CD14-positive monocyte (primary cell): ENCODE measurements at regions not wholly inside any gene's neighbourhood (a gene's known extent, or its start where the extent isn't known, plus 50 kb on each side); places are given as distances from the start of the nearest gene placed in this dataset.

Experiments used
- DNase-seq, 3 donors: peaks; one replicate each; pipeline ENCODE4 v3.0.0-alpha.2; 2011 to 2022
- H2AFZ ChIP-seq: 2 replicates; pipeline ENCODE4 v1.6.0; 2012; ENCODE audit warnings: mild to moderate bottlenecking, low read depth, low read length, inconsistent platforms; ENCODE audit not compliant: insufficient read depth, poor library complexity, severe bottlenecking
- H3K27ac ChIP-seq, 2 donors: 1 replicate in 1 of 2; 2 replicates in 1 of 2; pipeline ENCODE4 v1.5.1; 2012 to 2013; ENCODE audit warnings: low read length in 2 of 2, control low read depth in 1 of 2, inconsistent platforms in 1 of 2, low read depth in 1 of 2, mild to moderate bottlenecking in 1 of 2
- H3K27me3 ChIP-seq, 2 donors: one replicate each; pipeline versions ENCODE4 v1.6.0 to v1.6.1; 2011 to 2013; ENCODE audit warnings: low read length in 2 of 2; ENCODE audit not compliant: control insufficient read depth in 2 of 2, insufficient read depth in 2 of 2
- H3K36me3 ChIP-seq, 2 donors: replicated peaks in 1 of 2; 1 replicate in 1 of 2; 2 replicates in 1 of 2; pipeline versions ENCODE4 v1.5.1 to v1.6.1; 2012 to 2013; ENCODE audit warnings: low read length in 2 of 2, control low read depth in 1 of 2, inconsistent platforms in 1 of 2, mild to moderate bottlenecking in 1 of 2; ENCODE audit not compliant: insufficient read depth in 2 of 2, control insufficient read depth in 1 of 2
- H3K4me1 ChIP-seq, 2 donors: 1 replicate in 1 of 2; 2 replicates in 1 of 2; pipeline versions ENCODE4 v1.5.1 to v1.6.1; 2012 to 2013; ENCODE audit warnings: low read length in 2 of 2, control low read depth in 1 of 2, inconsistent platforms in 1 of 2, mild to moderate bottlenecking in 1 of 2, moderate library complexity in 1 of 2; ENCODE audit not compliant: insufficient read depth in 2 of 2, control insufficient read depth in 1 of 2
- H3K4me2 ChIP-seq: replicated peaks from 2 replicates; pipeline ENCODE3; 2012; ENCODE audit warnings: low read length, moderate library complexity, mild to moderate bottlenecking; ENCODE audit not compliant: poor library complexity, severe bottlenecking; ENCODE audit errors: extremely low read depth
- H3K4me3 ChIP-seq, 3 experiments: fragments of 200-600 bp in 1 of 3; sonication (generic) in 1 of 3; replicated peaks in 1 of 3; 1 replicate in 2 of 3; 2 replicates in 1 of 3; pipeline ENCODE4 v1.5.1; 2011 to 2013; ENCODE audit warnings: low read length in 3 of 3, mild to moderate bottlenecking in 3 of 3, control low read depth in 2 of 3, low read depth in 2 of 3, inconsistent platforms in 1 of 3, moderate library complexity in 1 of 3
- H3K79me2 ChIP-seq: 2 replicates; pipeline ENCODE4 v1.6.0; 2012; ENCODE audit warnings: mild to moderate bottlenecking, control low read depth, inconsistent platforms, low read length, moderate library complexity; ENCODE audit not compliant: insufficient read depth
- H3K9ac ChIP-seq: 2 replicates; pipeline ENCODE4 v1.6.0; 2017; ENCODE audit warnings: low read length, mild to moderate bottlenecking; ENCODE audit not compliant: insufficient read depth, poor library complexity, severe bottlenecking
- H3K9me3 ChIP-seq, 2 donors: replicated peaks in 1 of 2; 1 replicate in 1 of 2; 2 replicates in 1 of 2; pipeline versions ENCODE4 v1.5.1 to v1.6.1; 2012 to 2013; ENCODE audit warnings: low read length in 2 of 2, control low read depth in 1 of 2; ENCODE audit not compliant: control insufficient read depth in 1 of 2, insufficient read depth in 1 of 2
- H4K20me1 ChIP-seq: 2 replicates; pipeline ENCODE4 v1.6.0; 2012; ENCODE audit warnings: mild to moderate bottlenecking, low read length, control low read depth, moderate library complexity; ENCODE audit not compliant: insufficient read depth
- H3K27ac Mint-ChIP-seq, 7 donors: one replicate each; pipeline ENCODE4 v1.8.0; 2020; ENCODE audit warnings: mild to moderate bottlenecking in 7 of 7, mixed read lengths in 7 of 7, moderate library complexity in 6 of 7, inconsistent platforms in 2 of 7
- H3K27me3 Mint-ChIP-seq, 3 donors: one replicate each; pipeline ENCODE4 v1.8.0; 2021 to 2022; ENCODE audit warnings: low read depth in 3 of 3, mild to moderate bottlenecking in 3 of 3, mixed read lengths in 3 of 3, moderate library complexity in 3 of 3, inconsistent platforms in 1 of 3
- H3K36me3 Mint-ChIP-seq, 2 donors: one replicate each; pipeline ENCODE4 v1.8.0; 2020; ENCODE audit warnings: mixed read lengths in 2 of 2, inconsistent platforms in 1 of 2, mild to moderate bottlenecking in 1 of 2
- H3K4me1 Mint-ChIP-seq: one replicate; pipeline ENCODE4 v1.8.0; 2020; ENCODE audit warnings: mild to moderate bottlenecking, mixed read lengths
- H3K4me3 Mint-ChIP-seq, 2 donors: one replicate each; pipeline ENCODE4 v1.8.0; 2020; ENCODE audit warnings: mild to moderate bottlenecking in 2 of 2, mixed read lengths in 2 of 2, moderate library complexity in 1 of 2
- H3K9me3 Mint-ChIP-seq, 7 donors: one replicate each; pipeline ENCODE4 v1.8.0; 2020 to 2022; ENCODE audit warnings: mixed read lengths in 7 of 7, mild to moderate bottlenecking in 6 of 7, moderate library complexity in 6 of 7, inconsistent platforms in 2 of 7
- CTCF ChIP-seq: fragments of 200-600 bp; IDR thresholded peaks from one replicate; pipeline ENCODE4 v1.8.0; 2022; ENCODE audit warnings: antibody characterized with exemption, mild to moderate bottlenecking
- WGBS: methylation state at CpG from one replicate; pipeline ENCODE4 v1.1.5; 2013; ENCODE audit warnings: missing lambda C conversion rate; ENCODE audit not compliant: insufficient coverage; 5-methylcytosine and 5-hydroxymethylcytosine counted together
- intact Hi-C, 2 donors: fragments of 100-400 bp; cut with micrococcal nuclease; formaldehyde crosslinking; loops; one replicate each; pipeline versions ENCODE4 v1.15.0 to v1.15.1; 2023

- intact Hi-C loops, result no loop called here
- no peaks in the 10 kb centered on the region for H3K79me2 ChIP-seq
- H2AFZ ChIP-seq, result no peak overlapping the region
- TF ChIP-seq CTCF, result no peak
- H3K27me3 ChIP-seq, result no peaks in the 10 kb centered on the region
- H3K36me3 ChIP-seq, result no peaks in the 10 kb centered on the region
- DNase-seq, result no peak
- Mint-ChIP-seq H3K27ac (no peak overlapping the region), H3K36me3 (no peaks in the 10 kb centered on the region), H3K9me3 (peaks cover 0 to 3% (median 0%) of the 10 kb centered on the region in 7 donors), H3K27me3 (no peaks in the 10 kb centered on the region), H3K4me1 (no peaks in the 10 kb centered on the region), H3K4me3 (no peak overlapping the region)
- no peaks in the 10 kb centered on the region for H3K4me1 ChIP-seq
- H3K4me3 ChIP-seq, result no peak overlapping the region
- H3K9me3 ChIP-seq, result no peaks in the 10 kb centered on the region
- WGBS, result no CpG with 5 or more reads among the region's 1 CpG
- no peaks in the 10 kb centered on the region for H4K20me1 ChIP-seq
- no peak overlapping the region for H3K27ac ChIP-seq
- no peak overlapping the region for H3K9ac ChIP-seq
- no peak overlapping the region for H3K4me2 ChIP-seq
These were observed 142.8 kb downstream of the MOSPD2 start for GRCh38 chrX:15016051-15016450.

- H3K36me3 Mint-ChIP-seq, result no peaks in the 10 kb centered on the region
- no peak overlapping the region for H3K27ac Mint-ChIP-seq
- Histone ChIP-seq H3K4me3 (no peak overlapping the region), H3K4me2 (no peak overlapping the region), H4K20me1 (no peaks in the 10 kb centered on the region), H3K79me2 (no peaks in the 10 kb centered on the region), H3K27ac (no peak overlapping the region), H2AFZ (no peak overlapping the region), H3K9me3 (no peaks in the 10 kb centered on the region), H3K36me3 (no peaks in the 10 kb centered on the region), H3K9ac (no peak overlapping the region), H3K27me3 (no peaks in the 10 kb centered on the region), H3K4me1 (no peaks in the 10 kb centered on the region)
- no peak for TF ChIP-seq CTCF
- intact Hi-C loops, result no loop called here
- no peak for DNase-seq
- WGBS, result no CpG with 5 or more reads among the region's 2 CpGs
- H3K27me3 Mint-ChIP-seq, result no peaks in the 10 kb centered on the region
- H3K4me1 Mint-ChIP-seq, result no peaks in the 10 kb centered on the region
- peaks cover 0 to 3% (median 0%) of the 10 kb centered on the region in 7 donors for H3K9me3 Mint-ChIP-seq
- no peak overlapping the region for H3K4me3 Mint-ChIP-seq
These were observed 141.1 kb downstream of the MOSPD2 start for GRCh38 chrX:15014281-15014680.
